HEK293 (cell line): ENCODE measurements at regions not wholly inside any gene's neighbourhood (a gene's known extent, or its start where the extent isn't known, plus 50 kb on each side); places are given as distances from the start of the nearest gene placed in this dataset.
A peak's percentile ranks its signal among the peaks of the same experiment; 100 is the strongest.
"Not testable (repeated sequence)": the region's sequence is repeated elsewhere in the genome, so short reads cannot be mapped to it uniquely, and the experiment has no call there.

Source experiments
- CTCF ChIA-PET: fragments of 350-600 bp; formaldehyde crosslinking; extraction: SDS; loops from one replicate; lab custom pipeline; 2021; ENCODE audit warnings: antibody characterized with exemption; lab: Yijun Ruan, JAX
- POLR2A ChIA-PET: fragments of 300-600 bp; formaldehyde crosslinking; extraction: SDS; loops from one replicate; lab custom pipeline; 2020; ENCODE audit warnings: antibody characterized with exemption, inconsistent platforms; lab: Yijun Ruan, JAX
- H3K27ac ChIP-seq: fragments of 200-500 bp; sonication (Bioruptor generic); 2 replicates; pipeline ENCODE4 v1.5.1; 2014; ENCODE audit warnings: low read depth, low read length, control low read depth, inconsistent platforms; ENCODE audit errors: extremely low read depth
- H3K36me3 ChIP-seq, 2 experiments: fragments of 200-500 bp in 1 of 2; sonication (Bioruptor generic) in 1 of 2; 1 replicate in 1 of 2; 2 replicates in 1 of 2; pipeline ENCODE4 v1.5.1; 2014 to 2017; ENCODE audit warnings: inconsistent platforms in 2 of 2, low read length in 2 of 2; ENCODE audit not compliant: control insufficient read depth in 2 of 2, insufficient read depth in 1 of 2
- H3K4me1 ChIP-seq: fragments of 200-500 bp; sonication (Bioruptor generic); 2 replicates; pipeline ENCODE4 v1.5.1; 2014; ENCODE audit warnings: mild to moderate bottlenecking, low read length, inconsistent platforms; ENCODE audit not compliant: control insufficient read depth, insufficient read depth
- H3K4me3 ChIP-seq: 2 replicates; pipeline ENCODE4 v1.5.1; 2011; ENCODE audit warnings: low read depth, mild to moderate bottlenecking, control low read depth, low read length, moderate library complexity
- H3K9me3 ChIP-seq: fragments of 200-500 bp; sonication (Bioruptor generic); 2 replicates; pipeline ENCODE4 v1.5.1; 2014; ENCODE audit warnings: low read depth, low read length, inconsistent platforms; ENCODE audit not compliant: control insufficient read depth, insufficient read depth
- BCL11A ChIP-seq: fragments of 450-650 bp; formaldehyde crosslinking; IDR thresholded peaks from 2 replicates; pipeline ENCODE4 v1.5.1; 2016; ENCODE audit warnings: low read depth, missing biosample characterization, missing genetic modification characterization
- CTCF ChIP-seq: fragments of 450-650 bp; formaldehyde crosslinking; IDR thresholded peaks from 2 replicates; pipeline ENCODE4 v1.5.1; 2016; ENCODE audit warnings: missing biosample characterization, missing genetic modification characterization
- KLF8 ChIP-seq: fragments of 450-650 bp; formaldehyde crosslinking; IDR thresholded peaks from 2 replicates; pipeline ENCODE4 v1.5.1; 2016; ENCODE audit warnings: missing biosample characterization, missing genetic modification characterization
- MZF1 ChIP-seq: fragments of 450-650 bp; formaldehyde crosslinking; IDR thresholded peaks from 2 replicates; pipeline ENCODE4 v1.5.1; 2017; ENCODE audit warnings: missing biosample characterization, missing genetic modification characterization, borderline replicate concordance
- SALL2 ChIP-seq: fragments of 450-650 bp; formaldehyde crosslinking; IDR thresholded peaks from 2 replicates; pipeline ENCODE4 v1.5.0; 2017; ENCODE audit warnings: missing biosample characterization, mild to moderate bottlenecking, missing genetic modification characterization, borderline replicate concordance
- SP7 ChIP-seq: fragments of 450-650 bp; formaldehyde crosslinking; IDR thresholded peaks from 2 replicates; pipeline ENCODE4 v1.5.1; 2016; ENCODE audit warnings: missing biosample characterization, missing genetic modification characterization
- YY2 ChIP-seq: fragments of 450-650 bp; formaldehyde crosslinking; IDR thresholded peaks from 2 replicates; pipeline ENCODE4 v1.5.1; 2016; ENCODE audit warnings: missing biosample characterization, missing genetic modification characterization
- ZBTB8A ChIP-seq: fragments of 450-650 bp; formaldehyde crosslinking; IDR thresholded peaks from 2 replicates; pipeline ENCODE4 v1.5.1; 2016; ENCODE audit warnings: missing biosample characterization, missing genetic modification characterization
- ZFP69B ChIP-seq: fragments of 450-650 bp; formaldehyde crosslinking; IDR thresholded peaks from 2 replicates; pipeline ENCODE4 v1.5.1; 2016; ENCODE audit warnings: missing biosample characterization, missing genetic modification characterization
- ZNF10 ChIP-seq: fragments of 450-650 bp; formaldehyde crosslinking; IDR thresholded peaks from 2 replicates; pipeline ENCODE4 v1.5.1; 2017; ENCODE audit warnings: missing biosample characterization, missing genetic modification characterization
- ZNF112 ChIP-seq: fragments of 450-650 bp; formaldehyde crosslinking; IDR thresholded peaks from 2 replicates; pipeline ENCODE4 v1.5.0; 2017; ENCODE audit warnings: missing biosample characterization, missing genetic modification characterization
- ZNF132 ChIP-seq: fragments of 450-650 bp; formaldehyde crosslinking; IDR thresholded peaks from 2 replicates; pipeline ENCODE4 v1.5.1; 2017; ENCODE audit warnings: missing biosample characterization, missing genetic modification characterization, borderline replicate concordance
- ZNF146 ChIP-seq: fragments of 450-650 bp; formaldehyde crosslinking; IDR thresholded peaks from 2 replicates; pipeline ENCODE4 v1.5.1; 2016; ENCODE audit warnings: missing biosample characterization, missing genetic modification characterization
- ZNF157 ChIP-seq: fragments of 450-650 bp; formaldehyde crosslinking; IDR thresholded peaks from 2 replicates; pipeline ENCODE4 v1.5.1; 2016; ENCODE audit warnings: missing biosample characterization, missing genetic modification characterization
- ZNF16 ChIP-seq: fragments of 450-650 bp; formaldehyde crosslinking; IDR thresholded peaks from 2 replicates; pipeline ENCODE4 v1.5.1; 2016; ENCODE audit warnings: low read depth, missing biosample characterization, missing genetic modification characterization
- ZNF19 ChIP-seq: fragments of 450-650 bp; formaldehyde crosslinking; IDR thresholded peaks from 2 replicates; pipeline ENCODE4; 2016; ENCODE audit warnings: missing biosample characterization, missing genetic modification characterization, low read depth
- ZNF2 ChIP-seq: fragments of 450-650 bp; formaldehyde crosslinking; IDR thresholded peaks from 2 replicates; pipeline ENCODE4 v1.5.1; 2016; ENCODE audit warnings: missing biosample characterization, missing genetic modification characterization
- ZNF202 ChIP-seq: fragments of 450-650 bp; formaldehyde crosslinking; IDR thresholded peaks from 2 replicates; pipeline ENCODE4 v1.5.1; 2016; ENCODE audit warnings: missing biosample characterization, missing genetic modification characterization, borderline replicate concordance
- ZNF521 ChIP-seq: fragments of 450-650 bp; formaldehyde crosslinking; IDR thresholded peaks from 2 replicates; pipeline ENCODE4 v1.5.1; 2017; ENCODE audit warnings: missing biosample characterization, mild to moderate bottlenecking, missing genetic modification characterization
- ZNF704 ChIP-seq: fragments of 450-650 bp; formaldehyde crosslinking; IDR thresholded peaks from 2 replicates; pipeline ENCODE4 v1.5.1; 2016; ENCODE audit warnings: missing biosample characterization, missing genetic modification characterization
- ZNF791 ChIP-seq: fragments of 450-650 bp; formaldehyde crosslinking; IDR thresholded peaks from 2 replicates; pipeline ENCODE4 v1.5.1; 2016; ENCODE audit warnings: missing biosample characterization, missing genetic modification characterization
- ZSCAN23 ChIP-seq: fragments of 450-650 bp; formaldehyde crosslinking; IDR thresholded peaks from 2 replicates; pipeline ENCODE4 v1.5.1; 2016; ENCODE audit warnings: missing biosample characterization, missing genetic modification characterization
- TF ChIP-seq, protein P1 (sequence below): fragments of 450-650 bp; formaldehyde crosslinking; IDR thresholded peaks from 2 replicates; pipeline ENCODE4 v1.5.1; 2016; ENCODE audit warnings: missing biosample characterization, missing genetic modification characterization
- TF ChIP-seq, protein P2 (sequence below): fragments of 450-650 bp; formaldehyde crosslinking; IDR thresholded peaks from 2 replicates; pipeline ENCODE4 v1.5.1; 2017; ENCODE audit warnings: missing biosample characterization, missing genetic modification characterization

GRCh38 chr5:40428815-40429214 is 250.9 kb upstream of the PTGER4 start (continued):
- TF ChIP-seq ZNF19 (tag by site-specific recombination): no peak
- TF ChIP-seq ZNF16 (tag by site-specific recombination): no peak
- TF ChIP-seq, all 188 proteins: peak for 0

DNA sequence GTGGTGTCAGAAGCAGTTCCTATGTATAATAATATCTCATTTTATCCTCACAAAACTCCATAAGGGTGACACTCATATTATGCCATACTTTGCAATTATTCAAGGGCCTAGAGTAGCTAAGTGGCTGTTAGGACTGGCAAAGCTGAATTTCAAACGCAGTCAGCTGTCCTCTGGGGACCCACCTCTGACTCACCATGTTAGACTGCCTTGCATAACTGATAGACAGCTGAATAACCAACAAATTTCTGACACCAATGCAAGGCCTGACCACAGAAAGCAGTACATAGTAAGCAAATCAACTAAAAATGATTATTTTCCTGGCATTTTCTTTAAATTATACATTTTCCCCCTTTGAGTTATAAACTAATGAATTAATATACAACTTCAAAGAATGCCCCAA is 251.6 kb upstream of the PTGER4 start:
- no peak overlapping the region for H3K4me3 ChIP-seq
- POLR2A ChIA-PET: no interaction called here
- CTCF ChIA-PET: interaction anchor here (0.6 to 0.7 kb wide), 3 partner anchors 101 to 326 kb away, joined by 3 read pairs; no protein-coding TSS in a partner anchor
- no peaks in the 10 kb centered on the region for H3K4me1 ChIP-seq
- TF ChIP-seq ZNF157 (no peak), ZBTB8A (tag by site-specific recombination) (no peak), ZNF2 (no peak), ZNF132 (tag by site-specific recombination) (no peak)
- H3K27ac ChIP-seq: no peak overlapping the region
- H3K36me3 ChIP-seq: no peaks in the 10 kb centered on the region
- H3K9me3 ChIP-seq: no peaks in the 10 kb centered on the region

DNA sequence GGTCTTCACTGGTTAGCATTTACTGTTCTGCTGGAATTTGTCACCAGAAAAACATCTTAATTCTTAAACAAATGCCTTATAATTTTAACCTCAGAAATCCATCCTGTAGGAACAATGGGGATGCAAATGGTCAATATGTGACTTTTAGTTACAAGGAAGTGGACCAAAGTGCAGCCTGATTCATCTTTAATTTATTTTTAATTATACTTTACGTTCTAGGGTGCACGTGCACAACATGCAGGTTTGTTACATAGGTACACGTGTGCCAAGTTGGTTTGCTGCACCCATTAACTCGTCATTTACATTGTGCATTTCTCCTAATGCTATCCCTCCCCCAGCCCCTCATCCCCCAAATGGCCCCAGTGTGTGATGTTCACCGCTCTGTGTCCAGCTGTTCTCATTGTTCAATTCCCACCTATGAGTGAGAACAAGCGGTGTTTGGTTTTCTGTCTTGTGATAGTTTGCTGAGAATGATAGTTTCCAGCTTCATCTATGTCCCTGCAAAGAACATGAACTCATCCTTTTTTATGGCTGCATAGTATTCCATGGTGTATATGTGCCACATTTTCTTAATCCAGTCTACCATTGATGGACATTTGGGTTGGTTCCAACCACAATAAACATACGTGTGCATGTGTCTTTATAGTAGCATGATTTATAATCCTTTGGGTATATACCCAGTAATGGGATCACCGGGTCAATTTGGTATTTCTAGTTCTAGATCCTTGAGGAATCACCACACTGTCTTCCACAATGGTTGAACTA is 262.5 kb upstream of the PTGER4 start:
- H3K4me3 ChIP-seq, H3K4me1 ChIP-seq, H3K36me3 ChIP-seq, POLR2A ChIA-PET, CTCF ChIA-PET, H3K9me3 ChIP-seq, H3K27ac ChIP-seq: not testable (repeated sequence)
- TF ChIP-seq ZNF146 (tag by site-specific recombination): peak; percentile 78

GRCh38 chr5:40416588-40416987 is 263.1 kb upstream of the PTGER4 start:
- CTCF ChIA-PET: no interaction called here
- H3K4me3 ChIP-seq: no peak overlapping the region
- no peaks in the 10 kb centered on the region for H3K4me1 ChIP-seq
- no peaks in the 10 kb centered on the region for H3K9me3 ChIP-seq
- no peaks in the 10 kb centered on the region for H3K36me3 ChIP-seq
- H3K27ac ChIP-seq: no peak overlapping the region
- POLR2A ChIA-PET: no interaction called here
- TF ChIP-seq, protein P1, sequence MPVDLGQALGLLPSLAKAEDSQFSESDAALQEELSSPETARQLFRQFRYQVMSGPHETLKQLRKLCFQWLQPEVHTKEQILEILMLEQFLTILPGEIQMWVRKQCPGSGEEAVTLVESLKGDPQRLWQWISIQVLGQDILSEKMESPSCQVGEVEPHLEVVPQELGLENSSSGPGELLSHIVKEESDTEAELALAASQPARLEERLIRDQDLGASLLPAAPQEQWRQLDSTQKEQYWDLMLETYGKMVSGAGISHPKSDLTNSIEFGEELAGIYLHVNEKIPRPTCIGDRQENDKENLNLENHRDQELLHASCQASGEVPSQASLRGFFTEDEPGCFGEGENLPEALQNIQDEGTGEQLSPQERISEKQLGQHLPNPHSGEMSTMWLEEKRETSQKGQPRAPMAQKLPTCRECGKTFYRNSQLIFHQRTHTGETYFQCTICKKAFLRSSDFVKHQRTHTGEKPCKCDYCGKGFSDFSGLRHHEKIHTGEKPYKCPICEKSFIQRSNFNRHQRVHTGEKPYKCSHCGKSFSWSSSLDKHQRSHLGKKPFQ: no peak
- TF ChIP-seq ZNF10 (tag by site-specific recombination) (no peak), SP7 (no peak), ZNF521 (tag by site-specific recombination) (no peak), SALL2 (no peak), ZSCAN23 (tag by site-specific recombination) (no peak), CTCF (no peak), ZFP69B (tag by site-specific recombination) (no peak), ZNF202 (tag by site-specific recombination) (no peak), KLF8 (tag by site-specific recombination) (no peak), MZF1 (tag by site-specific recombination) (no peak), ZNF791 (no peak), YY2 (tag by site-specific recombination) (no peak), BCL11A (no peak), ZNF112 (tag by site-specific recombination) (no peak), ZNF704 (tag by site-specific recombination) (no peak)
- TF ChIP-seq, protein P2, sequence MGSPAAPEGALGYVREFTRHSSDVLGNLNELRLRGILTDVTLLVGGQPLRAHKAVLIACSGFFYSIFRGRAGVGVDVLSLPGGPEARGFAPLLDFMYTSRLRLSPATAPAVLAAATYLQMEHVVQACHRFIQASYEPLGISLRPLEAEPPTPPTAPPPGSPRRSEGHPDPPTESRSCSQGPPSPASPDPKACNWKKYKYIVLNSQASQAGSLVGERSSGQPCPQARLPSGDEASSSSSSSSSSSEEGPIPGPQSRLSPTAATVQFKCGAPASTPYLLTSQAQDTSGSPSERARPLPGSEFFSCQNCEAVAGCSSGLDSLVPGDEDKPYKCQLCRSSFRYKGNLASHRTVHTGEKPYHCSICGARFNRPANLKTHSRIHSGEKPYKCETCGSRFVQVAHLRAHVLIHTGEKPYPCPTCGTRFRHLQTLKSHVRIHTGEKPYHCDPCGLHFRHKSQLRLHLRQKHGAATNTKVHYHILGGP (tag by site-specific recombination): no peak
